ENCODE measurements at regions not wholly inside any gene's neighbourhood (a gene's known extent, or its start where the extent isn't known, plus 50 kb on each side); places are given as distances from the start of the nearest gene placed in this dataset.

- H3K36me3 Mint-ChIP-seq (ENCODE audit: low read depth) = no peaks in the 10 kb centered on the region
- no peak for TF ChIP-seq CTCF (IDR thresholded peaks at IDR 0.05)
- no peaks in the 10 kb centered on the region for H3K27me3 Mint-ChIP-seq (ENCODE audit: low read depth)
- H3K27ac Mint-ChIP-seq (ENCODE audit: unreplicated experiment) = no peak overlapping the region
- no peaks in the 10 kb centered on the region for H3K4me1 Mint-ChIP-seq (ENCODE audit: low read depth)
- no peaks in the 10 kb centered on the region for H3K9me3 Mint-ChIP-seq (ENCODE audit: low read depth)
- H3K4me3 Mint-ChIP-seq (ENCODE audit: unreplicated experiment) = no peak overlapping the region
- DNase-seq (ENCODE audit: low spot score) = no peak
These were observed 471.4 kb downstream of the KLF12 start for GRCh38 chr13:73662833-73663232.

GRCh38 chr13:73661687-73662425 is 472.3 kb downstream of the KLF12 start:
- no peaks in the 10 kb centered on the region for H3K9me3 Mint-ChIP-seq (ENCODE audit: low read depth)
- no peaks in the 10 kb centered on the region for H3K4me1 Mint-ChIP-seq (ENCODE audit: low read depth)
- H3K4me3 Mint-ChIP-seq (ENCODE audit: unreplicated experiment) = no peak overlapping the region
- no peak overlapping the region for H3K27ac Mint-ChIP-seq (ENCODE audit: unreplicated experiment)
- no peaks in the 10 kb centered on the region for H3K27me3 Mint-ChIP-seq (ENCODE audit: low read depth)
- H3K36me3 Mint-ChIP-seq (ENCODE audit: low read depth) = no peaks in the 10 kb centered on the region
- DNase-seq (ENCODE audit: low spot score) = no peak
- TF ChIP-seq CTCF (IDR thresholded peaks at IDR 0.05) = no peak

- H3K36me3 Mint-ChIP-seq (ENCODE audit: low read depth) = no peaks in the 10 kb centered on the region
- H3K27me3 Mint-ChIP-seq (ENCODE audit: low read depth) = no peaks in the 10 kb centered on the region
- H3K4me3 Mint-ChIP-seq (ENCODE audit: unreplicated experiment) = no peak overlapping the region
- no peak for DNase-seq (ENCODE audit: low spot score)
- TF ChIP-seq CTCF (IDR thresholded peaks at IDR 0.05) = no peak
- H3K4me1 Mint-ChIP-seq (ENCODE audit: low read depth) = no peaks in the 10 kb centered on the region
- H3K27ac Mint-ChIP-seq (ENCODE audit: unreplicated experiment) = no peak overlapping the region
- no peaks in the 10 kb centered on the region for H3K9me3 Mint-ChIP-seq (ENCODE audit: low read depth)
These were observed 473.1 kb downstream of the KLF12 start for GRCh38 chr13:73661066-73661465.

- H3K36me3 Mint-ChIP-seq (ENCODE audit: low read depth) = no peaks in the 10 kb centered on the region
- DNase-seq (ENCODE audit: low spot score) = no peak
- no peaks in the 10 kb centered on the region for H3K9me3 Mint-ChIP-seq (ENCODE audit: low read depth)
- H3K4me1 Mint-ChIP-seq (ENCODE audit: low read depth) = no peaks in the 10 kb centered on the region
- H3K27ac Mint-ChIP-seq (ENCODE audit: unreplicated experiment) = no peak overlapping the region
- TF ChIP-seq CTCF (IDR thresholded peaks at IDR 0.05) = no peak
- no peaks in the 10 kb centered on the region for H3K27me3 Mint-ChIP-seq (ENCODE audit: low read depth)
- no peak overlapping the region for H3K4me3 Mint-ChIP-seq (ENCODE audit: unreplicated experiment)
These were observed 475.6 kb downstream of the KLF12 start for GRCh38 chr13:73658639-73659038.

GRCh38 chr13:73657821-73658540 is 476.2 kb downstream of the KLF12 start:
- no peak overlapping the region for H3K27ac Mint-ChIP-seq (ENCODE audit: unreplicated experiment)
- no peak overlapping the region for H3K4me3 Mint-ChIP-seq (ENCODE audit: unreplicated experiment)
- H3K4me1 Mint-ChIP-seq (ENCODE audit: low read depth) = no peaks in the 10 kb centered on the region
- no peaks in the 10 kb centered on the region for H3K27me3 Mint-ChIP-seq (ENCODE audit: low read depth)
- TF ChIP-seq CTCF (IDR thresholded peaks at IDR 0.05) = no peak
- no peaks in the 10 kb centered on the region for H3K36me3 Mint-ChIP-seq (ENCODE audit: low read depth)
- no peak for DNase-seq (ENCODE audit: low spot score)
- H3K9me3 Mint-ChIP-seq (ENCODE audit: low read depth) = no peaks in the 10 kb centered on the region

Data from chondrocyte (in vitro differentiated cells).